Suprapubic skin (tissue), 3 donors: ENCODE measurements at regions not wholly inside any gene's neighbourhood (a gene's known extent, or its start where the extent isn't known, plus 50 kb on each side); places are given as distances from the start of the nearest gene placed in this dataset.

Experiments
- CTCF ChIP-seq, 2 donors: fragments of 200-600 bp in 1 of 2; fragments of 450-650 bp in 1 of 2; sonication (generic) in 1 of 2; IDR thresholded peaks; one replicate each; pipeline ENCODE4 v1.5.1; 2016 to 2019; ENCODE audit warnings: antibody characterized with exemption in 2 of 2, mild to moderate bottlenecking in 1 of 2, moderate library complexity in 1 of 2
- EP300 ChIP-seq: sonication (generic); formaldehyde crosslinking; IDR thresholded peaks from one replicate; pipeline ENCODE4 v1.6.1; 2017; ENCODE audit warnings: antibody characterized with exemption
- POLR2A ChIP-seq, 2 donors: fragments of 450-650 bp; IDR thresholded peaks; one replicate each; pipeline ENCODE4 v1.6.1; 2017; ENCODE audit warnings: antibody characterized with exemption in 2 of 2, mild to moderate bottlenecking in 2 of 2, moderate library complexity in 2 of 2

GRCh38 chr1:234924450-234925355 is 203.9 kb downstream of the TOMM20 start:
- no peak for TF ChIP-seq CTCF (IDR thresholded peaks at IDR 0.05)
- no peak for TF ChIP-seq POLR2A (IDR thresholded peaks at IDR 0.05)
- TF ChIP-seq EP300 = no peak
